ENCODE measurements at regions not wholly inside any gene's neighbourhood (a gene's known extent, or its start where the extent isn't known, plus 50 kb on each side); places are given as distances from the start of the nearest gene placed in this dataset.
A peak's percentile ranks its signal among the peaks of the same experiment; 100 is the strongest.

DNA sequence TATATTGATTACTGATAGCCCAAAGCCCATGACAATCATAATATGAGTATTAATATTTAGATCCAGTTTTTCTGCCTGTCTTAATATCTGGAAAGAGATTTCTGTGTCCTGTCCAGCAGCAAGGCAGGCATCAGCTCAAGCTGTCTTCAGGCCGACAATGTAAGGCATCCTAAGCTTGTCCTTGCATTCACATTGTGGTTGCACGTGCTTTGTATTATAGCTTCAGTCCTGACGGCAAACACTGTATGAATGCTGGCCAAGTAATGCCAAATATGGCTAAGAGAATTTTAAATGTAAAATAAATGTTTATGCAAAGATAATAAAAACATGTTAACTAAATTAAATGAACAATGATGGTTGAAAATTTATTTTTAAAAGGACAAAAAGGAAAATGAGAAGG, 255.7 kb upstream of the RPS6KA3 start:
- DNase-seq (ENCODE audit: low read depth) = no peak

DNA sequence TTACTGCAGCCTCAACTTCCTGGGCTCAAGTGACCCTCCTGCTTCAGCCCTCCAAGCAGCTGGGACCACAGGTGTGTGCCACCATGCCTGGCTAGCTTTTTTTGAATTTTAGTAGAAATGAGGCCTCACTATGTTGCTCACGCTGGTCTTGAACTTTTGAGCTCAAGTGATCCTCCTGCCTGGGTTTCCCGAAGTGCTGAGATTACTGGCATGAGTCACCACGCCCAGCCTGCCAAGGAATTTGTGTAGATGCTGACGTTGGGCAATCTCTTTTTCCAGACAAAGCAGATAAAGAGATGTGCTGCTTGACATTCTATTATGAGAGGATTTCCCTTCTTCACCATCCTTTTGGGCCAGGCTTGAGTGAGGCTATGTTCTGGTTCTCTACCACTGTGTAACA, 254.5 kb upstream of the RPS6KA3 start:
- no peak for DNase-seq (ENCODE audit: low read depth)

DNA sequence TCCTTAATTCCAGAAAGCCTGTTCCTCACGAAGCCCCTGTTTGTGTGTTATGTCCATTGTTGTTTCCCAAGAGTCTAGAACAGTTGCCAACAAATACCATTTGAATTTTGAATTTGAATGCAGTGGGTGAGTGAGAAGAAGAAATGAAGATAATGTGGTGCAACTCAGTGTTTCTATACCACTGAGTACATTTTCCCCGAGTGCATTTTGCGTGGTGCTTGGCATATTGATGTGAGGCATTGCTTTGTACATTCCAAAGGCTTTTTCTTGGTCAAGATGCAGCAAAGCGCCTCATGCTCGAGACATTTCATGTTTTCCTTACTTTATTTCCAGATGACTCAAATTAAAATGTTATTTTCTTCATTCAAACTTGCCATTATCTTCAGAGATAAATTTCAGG, 253.1 kb upstream of the RPS6KA3 start:
- DNase-seq (ENCODE audit: low read depth) = no peak

DNA sequence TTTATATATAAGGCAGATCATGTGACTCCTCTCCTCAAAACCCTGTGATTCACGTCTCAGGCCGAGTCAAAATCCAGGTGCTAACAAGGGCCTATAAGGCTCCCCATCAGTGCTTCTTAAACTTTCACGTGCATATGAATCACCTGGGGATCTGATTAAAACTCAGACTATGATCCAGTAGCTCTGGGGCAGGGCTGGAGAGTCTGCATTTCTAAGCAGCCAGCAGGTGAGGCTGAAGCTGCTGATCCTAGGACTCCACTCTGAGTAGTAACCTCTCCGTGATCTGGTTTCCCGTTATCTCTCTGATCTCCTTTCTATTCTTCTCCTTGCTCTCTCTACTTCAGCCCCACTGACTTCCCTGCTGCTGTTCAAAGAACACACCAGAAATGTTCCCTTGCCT, 252.4 kb upstream of the RPS6KA3 start:
- no peak for DNase-seq (ENCODE audit: low read depth)

DNA sequence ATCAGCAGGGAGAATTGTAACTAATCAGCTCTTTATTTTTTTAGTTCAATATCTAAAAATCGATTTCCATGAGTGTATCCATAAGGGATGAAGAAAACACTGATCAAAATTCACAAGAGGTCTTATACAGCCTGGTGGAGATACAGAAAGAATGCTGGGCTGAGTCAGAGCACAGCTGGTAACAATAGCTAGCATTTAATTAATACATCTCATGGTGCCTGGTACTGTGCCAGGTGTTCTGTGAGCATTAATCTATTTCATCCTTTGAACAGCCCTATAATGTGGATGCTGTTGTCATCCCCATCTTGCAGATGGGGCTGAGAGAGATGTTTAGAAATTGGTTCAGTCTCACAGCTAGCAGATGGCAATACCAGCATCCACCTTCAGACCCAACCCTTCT, 250.9 kb upstream of the RPS6KA3 start:
- DNase-seq (ENCODE audit: low read depth) = no peak

DNA sequence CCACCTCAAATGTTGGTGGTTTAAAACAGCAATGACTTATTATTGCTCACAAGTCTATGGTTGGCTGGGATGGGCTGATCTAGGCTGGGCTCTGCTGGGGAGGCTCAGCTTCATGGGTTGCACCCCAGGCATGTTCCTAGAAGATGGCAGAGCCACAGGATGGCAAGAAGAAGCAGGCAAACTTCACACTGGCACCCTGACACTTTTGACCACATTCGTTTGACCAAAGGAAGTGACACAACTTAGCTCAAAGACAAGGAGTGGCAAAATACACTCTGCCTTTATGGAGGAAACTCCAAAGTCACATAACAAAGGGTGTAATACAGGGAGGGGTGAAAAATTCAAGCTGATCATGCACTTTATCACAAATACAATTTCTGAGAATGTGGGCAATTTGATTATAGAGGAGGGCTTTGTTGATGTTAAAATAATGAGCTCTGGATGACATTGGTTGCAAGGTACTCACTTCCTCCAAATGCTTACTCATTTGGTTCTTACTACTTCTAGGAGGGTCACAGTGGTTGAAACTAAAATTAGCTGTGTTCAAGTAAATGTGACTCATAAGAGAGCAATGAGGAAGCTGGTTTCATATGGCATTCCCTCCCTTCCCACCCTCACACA, 249.2 kb upstream of the RPS6KA3 start:
- DNase-seq (ENCODE audit: low read depth) = peak; percentile 58

DNA sequence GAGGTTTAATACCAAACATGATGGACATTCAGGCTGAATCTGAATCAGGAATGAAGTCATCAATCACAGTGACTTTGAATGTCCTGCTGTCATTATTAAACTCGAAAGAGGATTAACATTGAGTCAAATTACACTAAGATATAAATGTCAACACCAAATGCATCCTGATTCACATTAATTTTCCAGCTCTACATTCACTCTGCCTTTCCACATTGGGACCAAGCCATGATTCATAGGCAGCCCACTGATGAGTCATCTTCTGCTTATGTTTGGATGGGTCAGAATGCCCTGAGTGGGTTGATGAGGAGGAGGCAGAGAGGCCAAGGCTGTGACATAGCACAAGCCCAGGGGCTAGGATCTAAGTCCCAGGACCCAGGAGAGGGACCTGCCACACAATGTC, 247.6 kb upstream of the RPS6KA3 start:
- no peak for DNase-seq (ENCODE audit: low read depth)

DNA sequence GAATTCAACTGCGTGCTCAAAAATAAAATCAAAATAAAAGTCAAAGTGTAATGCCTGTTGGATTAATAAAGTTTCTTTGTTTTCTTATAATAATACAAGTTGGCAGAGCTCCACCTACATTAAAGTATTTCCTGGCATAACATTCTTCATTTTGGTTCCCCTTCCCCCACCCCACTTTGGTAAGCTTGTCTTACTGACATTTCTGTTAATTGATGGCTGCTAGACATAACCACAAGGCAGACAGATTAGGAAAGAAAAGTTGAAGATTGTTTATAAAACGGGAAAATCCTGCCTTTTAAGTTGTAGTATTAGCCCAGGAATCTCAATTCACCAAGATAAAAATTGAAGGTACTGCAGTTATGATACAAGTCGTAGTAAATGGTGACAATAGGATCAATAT, 246.5 kb upstream of the RPS6KA3 start:
- DNase-seq (ENCODE audit: low read depth) = no peak

DNA sequence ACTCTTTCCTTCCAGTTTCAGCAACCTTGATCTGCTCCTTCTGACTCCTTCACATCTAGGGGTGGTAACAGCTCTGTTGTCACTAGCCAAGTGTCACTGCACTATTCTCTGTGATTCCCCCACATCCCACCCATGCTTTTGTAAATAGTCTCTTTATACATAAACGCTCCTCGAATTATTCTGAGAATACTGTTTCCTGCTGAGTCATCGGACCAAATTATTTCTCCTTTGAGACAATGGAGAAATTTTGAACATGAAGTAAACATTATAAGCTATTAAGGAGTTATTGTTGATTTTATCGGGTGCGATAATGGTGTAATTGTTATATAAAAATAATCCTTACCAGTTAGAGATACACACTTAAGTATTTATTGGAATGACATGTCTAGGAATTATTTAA, 245.1 kb upstream of the RPS6KA3 start:
- DNase-seq (ENCODE audit: low read depth) = no peak

DNA sequence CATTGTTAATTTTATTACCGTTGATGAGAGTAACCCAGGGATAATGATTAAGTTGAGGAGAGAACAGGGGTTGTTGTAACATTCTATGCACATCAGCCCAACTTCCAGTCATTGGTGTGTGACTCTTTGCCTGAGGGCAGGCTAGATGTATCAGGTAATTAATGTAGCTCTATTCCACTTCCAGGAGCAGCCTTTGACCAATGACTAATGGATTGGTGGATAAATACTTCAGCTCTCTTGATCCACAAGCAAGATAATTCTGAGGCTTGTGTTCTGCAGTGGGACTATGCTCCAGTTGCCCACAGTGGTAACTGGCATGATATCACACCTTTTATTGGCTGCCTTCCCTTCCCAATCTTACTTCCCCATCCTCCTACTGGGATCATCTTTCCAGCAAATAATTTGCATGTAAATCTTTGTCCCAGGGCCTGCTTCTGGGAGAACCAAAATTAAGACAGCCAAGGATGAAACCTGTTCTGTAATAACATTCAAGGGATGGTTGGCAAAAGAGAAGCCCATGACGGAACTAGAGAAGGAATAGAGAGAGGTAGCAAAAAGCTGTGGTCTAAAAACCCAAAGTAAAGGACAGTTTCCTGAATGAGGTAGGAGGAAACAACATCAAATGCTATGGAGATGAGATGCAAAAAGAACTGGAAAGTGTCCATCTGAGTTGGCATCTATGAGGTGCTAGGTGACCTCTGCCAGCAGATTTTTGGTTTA, 241.4 kb upstream of the RPS6KA3 start:
- DNase-seq (ENCODE audit: low read depth) = no peak

DNA sequence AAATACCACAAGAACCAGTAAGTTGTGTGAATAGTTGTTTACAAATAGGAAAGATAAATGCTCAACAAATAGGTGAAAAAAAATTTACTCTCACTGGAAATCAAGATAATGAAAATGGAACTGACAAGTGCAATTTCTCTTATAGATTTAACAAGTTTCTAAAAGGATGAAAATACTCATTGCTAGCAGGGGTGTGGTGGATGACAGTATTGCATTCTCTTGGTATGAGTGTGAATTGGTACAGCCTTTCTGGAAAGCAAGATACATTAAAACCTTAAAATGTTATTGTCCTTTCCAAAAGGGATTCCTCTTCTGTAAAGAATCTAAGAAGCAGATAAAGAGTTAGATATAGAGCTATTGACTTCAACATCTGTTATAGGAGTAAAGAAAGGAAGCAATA, 240.0 kb upstream of the RPS6KA3 start:
- no peak for DNase-seq (ENCODE audit: low read depth)

DNA sequence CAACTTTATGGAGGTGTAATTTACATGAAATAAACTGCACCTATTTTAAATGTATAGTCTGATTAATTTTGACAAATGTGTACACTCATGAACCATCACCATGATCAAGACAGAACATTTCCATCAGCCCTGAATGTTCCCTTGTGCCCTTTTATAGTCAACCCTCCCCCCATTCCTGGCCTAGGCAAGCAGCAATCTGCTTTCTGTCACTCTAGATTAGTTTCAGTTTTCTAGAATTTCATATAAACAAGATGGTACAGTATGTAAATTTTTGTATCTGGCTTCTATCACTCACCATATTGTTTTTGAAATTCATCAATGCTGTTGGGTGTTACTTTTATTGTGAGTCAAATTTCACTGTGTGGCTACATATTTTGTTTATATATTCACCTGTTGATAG, 234.2 kb upstream of the RPS6KA3 start:
- no peak for DNase-seq (ENCODE audit: low read depth)

DNA sequence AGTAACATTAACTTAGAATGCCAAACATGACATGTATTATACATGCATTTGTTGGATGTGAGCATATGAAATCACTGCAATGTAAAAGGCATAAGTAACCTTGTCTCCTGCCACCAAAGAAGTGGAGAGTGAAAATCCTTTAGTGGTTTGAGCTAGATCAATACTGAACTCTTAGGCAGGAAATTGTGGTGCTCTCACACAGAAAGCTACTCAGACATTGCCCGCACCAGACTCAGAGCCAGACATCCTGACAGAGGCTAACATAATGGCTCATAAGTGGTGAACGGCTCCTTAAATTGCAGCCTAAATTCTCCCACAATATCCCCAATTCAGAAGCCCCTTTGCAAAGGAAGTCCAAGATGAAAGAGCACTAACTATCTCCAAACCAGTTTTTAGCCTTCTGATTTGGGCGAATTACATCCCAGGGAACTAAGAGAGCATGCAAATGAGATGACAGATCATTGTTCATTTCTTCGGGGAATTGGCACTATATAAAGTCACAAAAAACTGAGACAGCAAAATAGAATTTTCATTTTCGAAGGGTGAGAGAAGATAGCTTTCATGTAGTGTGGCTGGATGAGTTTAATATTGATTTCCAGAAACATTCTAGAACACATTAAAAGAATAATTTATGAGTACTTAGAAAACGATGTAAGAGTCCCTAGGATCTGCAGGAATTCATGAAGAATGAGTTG, 233.6 kb upstream of the RPS6KA3 start:
- DNase-seq (ENCODE audit: low read depth) = no peak

DNA sequence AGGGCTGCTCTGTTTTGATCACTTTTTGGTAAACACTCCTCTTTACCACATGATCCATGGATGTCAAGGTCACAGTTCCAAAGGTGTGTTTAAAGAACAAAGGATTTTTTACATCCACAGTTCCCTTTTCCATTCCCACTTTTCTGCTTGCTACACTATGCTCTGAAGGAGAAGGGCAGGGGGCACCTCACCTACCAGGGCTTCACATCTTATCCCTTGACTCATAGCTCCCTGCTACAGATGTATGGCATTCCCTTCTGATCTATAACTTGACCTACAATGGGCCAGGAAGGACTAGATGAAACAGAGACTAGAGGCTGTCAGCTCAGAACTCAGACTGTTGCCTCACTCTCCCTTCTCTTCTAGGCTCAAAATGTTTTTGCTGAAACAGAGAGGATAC, 233.1 kb upstream of the RPS6KA3 start:
- DNase-seq (ENCODE audit: low read depth) = no peak

DNA sequence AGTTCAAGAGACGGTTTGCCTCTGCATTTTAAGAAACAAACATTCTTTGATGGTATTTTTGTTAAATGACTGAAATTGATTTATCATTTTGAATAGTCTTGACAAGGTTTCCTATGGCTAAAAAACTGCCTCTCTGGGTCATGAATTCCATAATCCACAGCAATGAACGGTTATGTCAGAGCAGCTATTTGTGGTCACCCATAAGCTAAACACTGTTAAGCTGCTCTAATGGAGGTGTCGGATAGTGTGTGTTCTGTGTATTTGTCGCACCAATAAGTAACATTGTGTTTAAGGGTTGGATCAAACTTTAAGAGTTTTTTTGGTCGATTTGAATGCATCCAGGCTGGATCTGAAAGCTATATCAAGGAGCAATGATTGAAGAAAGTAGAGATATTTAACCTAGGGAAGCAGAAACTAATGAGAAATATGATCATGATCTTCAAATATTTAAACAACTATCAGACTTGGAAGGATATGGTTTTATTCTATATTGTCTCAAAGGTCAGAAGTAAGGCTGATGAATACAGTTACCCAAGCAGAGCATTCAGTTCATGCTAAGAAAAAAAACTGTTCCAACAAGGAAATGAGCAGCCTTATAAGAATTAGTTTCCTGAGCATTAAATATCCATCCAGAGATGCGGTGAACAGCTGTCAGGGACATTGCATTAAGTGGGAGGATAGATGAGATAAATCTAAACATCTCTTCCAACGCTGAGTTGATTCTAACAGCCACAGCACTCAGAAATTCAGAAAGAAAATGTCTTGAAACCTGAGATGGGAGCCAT, 232.3 kb upstream of the RPS6KA3 start:
- DNase-seq (ENCODE audit: low read depth) = no peak

DNA sequence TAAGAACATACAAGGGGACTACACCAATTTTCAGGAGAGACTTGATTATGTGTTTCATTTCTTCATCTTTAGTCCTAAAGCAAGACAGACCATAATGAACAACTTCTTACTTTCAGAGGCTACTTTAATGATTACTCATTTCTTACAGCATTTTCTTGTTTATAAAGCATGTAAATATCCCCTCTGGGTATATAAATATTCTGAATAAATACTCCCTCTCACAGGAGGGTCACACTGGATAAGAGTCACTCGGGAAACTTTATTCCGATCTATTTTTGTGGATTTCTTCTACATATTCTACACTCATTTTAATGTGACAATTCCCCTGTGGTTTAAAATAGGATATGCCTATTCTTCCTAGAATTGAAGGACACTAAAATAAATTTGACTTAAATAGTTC, 228.9 kb upstream of the RPS6KA3 start:
- no peak for DNase-seq (ENCODE audit: low read depth)

DNA sequence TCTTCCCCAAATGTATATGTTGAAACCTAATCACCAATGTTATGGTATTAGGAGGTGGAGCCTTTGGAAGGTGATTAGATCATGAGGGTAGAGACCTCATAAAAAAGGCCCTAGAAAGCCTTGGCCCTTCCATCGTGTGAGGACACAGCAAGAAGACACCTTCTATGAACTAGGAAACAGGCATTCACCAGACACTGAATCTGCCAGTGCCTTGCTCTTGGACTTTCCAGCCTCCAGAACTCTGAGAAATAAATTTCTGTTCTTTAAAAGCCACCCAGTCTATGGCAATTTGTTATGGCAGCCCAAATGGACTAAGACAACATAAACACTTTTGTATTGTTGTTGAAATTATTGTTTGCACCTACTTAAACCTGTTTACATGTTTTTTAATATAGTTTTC, 221.8 kb upstream of the RPS6KA3 start:
- no peak for DNase-seq (ENCODE audit: low read depth)

DNA sequence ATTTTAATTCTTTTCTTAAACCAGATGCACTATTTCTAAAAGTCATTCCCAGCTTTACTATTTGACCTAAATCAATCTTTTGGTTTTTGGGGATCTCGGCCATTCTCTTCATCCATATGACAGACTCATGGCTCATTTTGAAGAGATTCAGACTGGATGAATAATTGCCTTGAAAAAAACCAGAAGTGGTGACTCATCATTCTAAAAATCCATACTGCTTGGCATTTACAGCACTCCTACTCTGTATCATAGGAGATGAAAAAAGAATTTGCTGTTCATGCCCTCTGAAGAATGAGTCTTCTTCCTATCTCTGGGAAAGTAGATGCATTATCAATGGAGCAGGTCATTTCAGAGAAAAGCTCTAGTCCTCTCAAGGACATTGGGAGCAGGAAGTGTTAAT, 220.5 kb upstream of the RPS6KA3 start:
- no peak for DNase-seq (ENCODE audit: low read depth)

DNA sequence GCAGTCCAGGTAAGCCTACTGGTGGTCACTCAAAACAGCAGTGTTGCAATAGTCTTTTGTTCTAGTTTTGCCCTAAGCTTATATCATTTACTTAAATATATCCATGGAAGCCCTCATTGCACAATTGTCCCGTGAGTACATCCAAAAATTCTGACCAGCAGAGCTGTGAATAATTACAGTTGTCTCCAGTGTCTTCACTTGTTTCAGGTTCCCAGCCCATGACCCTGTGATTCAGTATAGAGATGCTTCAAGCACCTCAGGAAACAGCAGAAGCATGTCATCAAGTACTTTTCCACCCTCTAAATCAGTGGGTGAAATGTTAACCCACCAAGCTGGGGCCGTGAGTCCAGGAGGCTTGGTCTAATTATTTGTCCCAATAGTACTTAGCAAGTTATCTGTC, 214.9 kb upstream of the RPS6KA3 start:
- no peak for DNase-seq (ENCODE audit: low read depth)

DNA sequence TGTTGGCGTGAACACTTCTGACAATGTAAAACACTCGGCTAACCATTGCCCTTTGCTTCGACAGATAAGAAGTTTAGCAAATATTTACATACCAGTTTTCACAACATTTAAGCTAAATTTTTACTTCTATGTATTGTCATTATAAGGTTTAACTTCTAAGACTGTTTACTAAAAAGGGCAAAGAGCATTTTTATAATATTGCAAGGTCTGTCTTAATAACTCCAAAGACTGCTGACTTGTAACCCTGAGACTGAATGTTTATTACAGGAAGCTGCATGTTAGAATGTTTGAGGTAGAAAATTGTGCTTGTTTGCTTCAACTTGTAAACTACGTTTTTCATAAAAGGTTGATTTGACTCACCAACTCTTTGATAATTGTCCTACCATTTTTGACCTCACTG, 213.2 kb upstream of the RPS6KA3 start:
- DNase-seq (ENCODE audit: low read depth) = no peak

DNA sequence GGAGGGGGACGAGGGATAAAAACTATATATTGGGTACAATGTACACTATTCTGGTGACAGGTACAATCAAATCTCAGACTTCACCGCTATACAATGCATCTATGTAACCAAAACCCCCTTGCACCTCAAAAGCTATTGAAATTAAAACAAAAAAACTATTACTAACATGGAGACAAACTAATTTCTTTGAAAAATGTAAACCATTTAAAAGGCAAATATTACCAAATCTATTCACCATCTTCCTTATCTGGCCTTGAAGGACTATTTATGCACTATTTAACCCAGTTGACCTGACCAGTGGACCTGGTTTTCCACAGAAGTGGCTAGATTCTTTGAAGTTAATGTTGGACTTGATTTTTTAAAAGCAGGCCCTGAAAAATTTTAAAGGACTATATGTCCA, 212.3 kb upstream of the RPS6KA3 start:
- no peak for DNase-seq (ENCODE audit: low read depth)

DNA sequence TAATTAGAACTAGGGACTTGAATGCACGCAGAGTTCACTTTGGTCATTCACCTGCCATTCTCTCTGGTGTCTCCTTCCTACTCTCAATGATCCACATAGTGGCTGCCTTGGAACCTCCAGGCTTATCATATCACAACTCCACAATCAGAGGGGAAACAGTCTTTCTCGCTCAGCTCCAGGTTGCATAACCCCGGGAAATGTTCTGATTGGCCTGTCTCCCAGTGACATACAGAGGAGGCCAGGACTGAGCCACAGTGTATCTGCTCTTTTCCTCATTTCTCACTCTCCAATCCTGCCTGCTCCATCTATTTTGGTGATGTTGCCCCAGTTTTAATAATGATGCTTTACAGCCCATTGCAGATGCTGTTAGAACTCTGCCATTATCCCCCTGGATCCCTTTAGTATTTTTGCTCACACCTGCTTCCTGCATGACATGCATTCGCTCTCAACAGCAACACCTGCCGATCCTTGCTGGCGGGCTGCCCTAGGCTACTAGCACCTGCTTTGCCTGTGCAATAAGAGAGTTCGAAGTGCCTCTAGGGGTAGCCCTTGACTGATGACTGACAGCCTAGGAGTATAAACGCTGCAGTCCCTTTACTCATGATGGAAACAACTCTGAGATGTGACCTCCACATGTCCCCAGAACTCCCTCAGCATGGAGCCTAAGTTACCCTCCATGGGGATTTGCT, 211.3 kb upstream of the RPS6KA3 start:
- no peak for DNase-seq (ENCODE audit: low read depth)
